Caki2 (cell line): ENCODE measurements at regions not wholly inside any gene's neighbourhood (a gene's known extent, or its start where the extent isn't known, plus 50 kb on each side); places are given as distances from the start of the nearest gene placed in this dataset.
"Not testable (repeated sequence)": the region's sequence is repeated elsewhere in the genome, so short reads cannot be mapped to it uniquely, and the experiment has no call there.

Experiments
- DNase-seq: peaks from one replicate; pipeline ENCODE4 v3.0.0-alpha.2; 2015; ENCODE audit warnings: low read depth
- in situ Hi-C: cut with HindIII; loops from 2 replicates; pipeline ENCODE4 v1.10.0; 2016; ENCODE audit warnings: low sequenced_read_pairs, low pct_unique_long_range_greater_than_20kb, mixed read lengths

- in situ Hi-C loops, result no loop called here
- DNase-seq, result no peak
These were observed 136.9 kb upstream of the SAMSN1 start for GRCh38 chr21:14683063-14683462.

- in situ Hi-C loops, result no loop called here
- DNase-seq, result no peak
These were observed 133.0 kb upstream of the SAMSN1 start for GRCh38 chr21:14678973-14679574.

- in situ Hi-C loops, result no loop called here
- DNase-seq, result no peak
These were observed 131.6 kb upstream of the SAMSN1 start for GRCh38 chr21:14677639-14678179.

- DNase-seq, result no peak
- in situ Hi-C loops, result no loop called here
These were observed 130.9 kb upstream of the SAMSN1 start for GRCh38 chr21:14677013-14677412.

- no peak for DNase-seq
- in situ Hi-C loops, result no loop called here
These were observed 129.8 kb upstream of the SAMSN1 start for GRCh38 chr21:14675774-14676530.

GRCh38 chr21:14673649-14674048 lies 127.5 kb upstream of the SAMSN1 start:
- in situ Hi-C loops, result no loop called here
- no peak for DNase-seq

GRCh38 chr21:14672466-14672865 lies 126.4 kb upstream of the SAMSN1 start:
- in situ Hi-C loops, result no loop called here
- no peak for DNase-seq

GRCh38 chr21:14670409-14670808 lies 124.3 kb upstream of the SAMSN1 start:
- in situ Hi-C loops, result no loop called here
- no peak for DNase-seq

GRCh38 chr21:14669092-14669491 lies 123.0 kb upstream of the SAMSN1 start:
- DNase-seq, in situ Hi-C loops: not testable (repeated sequence)

GRCh38 chr21:14657241-14658008 lies 111.3 kb upstream of the SAMSN1 start:
- in situ Hi-C loops, result no loop called here
- DNase-seq, result no peak

GRCh38 chr21:14646893-14647292 lies 100.8 kb upstream of the SAMSN1 start:
- in situ Hi-C loops, result no loop called here
- DNase-seq, result no peak

GRCh38 chr21:14645702-14646101 lies 99.6 kb upstream of the SAMSN1 start:
- in situ Hi-C loops, result no loop called here
- no peak for DNase-seq

- no peak for DNase-seq
- in situ Hi-C loops, result no loop called here
These were observed 86.2 kb upstream of the SAMSN1 start for GRCh38 chr21:14632359-14632758.

GRCh38 chr21:14630556-14631069 lies 84.5 kb upstream of the SAMSN1 start:
- in situ Hi-C loops, result no loop called here
- no peak for DNase-seq

GRCh38 chr21:14629461-14629860 lies 83.3 kb upstream of the SAMSN1 start:
- in situ Hi-C loops, result no loop called here
- no peak for DNase-seq

- DNase-seq, in situ Hi-C loops: not testable (repeated sequence)
These were observed 77.0 kb upstream of the SAMSN1 start for GRCh38 chr21:14623079-14623478.

GRCh38 chr21:14620152-14620551 lies 74.0 kb upstream of the SAMSN1 start:
- in situ Hi-C loops, result no loop called here
- no peak for DNase-seq

- DNase-seq, result no peak
These were observed 71.8 kb upstream of the SAMSN1 start for GRCh38 chr21:14617871-14618270.

GRCh38 chr21:14617040-14617393 lies 70.9 kb upstream of the SAMSN1 start:
- in situ Hi-C loops, result no loop called here
- no peak for DNase-seq

More at GRCh38 chr21:14617871-14618270, 71.8 kb upstream of the SAMSN1 start:
- in situ Hi-C loops, result no loop called here
